PC-3 (cell line): ENCODE measurements at regions not wholly inside any gene's neighbourhood (a gene's known extent, or its start where the extent isn't known, plus 50 kb on each side); places are given as distances from the start of the nearest gene placed in this dataset.

Experiments used
- ATAC-seq: fragments of 200-7000 bp; cut with Tn5 transposase; 2 replicates; pipeline ENCODE4 v1.9.1; 2020; ENCODE audit warnings: mild to moderate bottlenecking, moderate library complexity
- BruUV-seq: library from RNA; stranded (reverse); fragments of 400-500 nt; replicated peaks from 2 replicates; lab custom pipeline; 2021; lab: Mats Ljungman, UMichigan
- CTCF ChIA-PET: fragments of 300-600 bp; sonication (Branson Sonifier 250); formaldehyde crosslinking; loops from one replicate; lab custom pipeline; 2022; ENCODE audit warnings: antibody characterized with exemption; lab: Charles Lee
- POLR2A ChIA-PET: fragments of 300-600 bp; sonication (Branson Sonifier 250); formaldehyde crosslinking; loops from one replicate; lab custom pipeline; 2022; ENCODE audit warnings: antibody characterized with exemption; ENCODE audit not compliant: unreplicated experiment; lab: Charles Lee
- DNase-seq: peaks from one replicate; pipeline ENCODE4 v3.0.0-alpha.2; 2015
- H2AFZ ChIP-seq: fragments of 300-600 bp; sonication (generic); 2 replicates; pipeline ENCODE4 v1.6.0; 2016; ENCODE audit warnings: antibody characterized with exemption, low read length
- H3F3A ChIP-seq: fragments of 300-600 bp; sonication (generic); one replicate; pipeline ENCODE4 v1.6.0; 2017; ENCODE audit warnings: antibody characterized with exemption, low read length, control low read depth, mild to moderate bottlenecking; ENCODE audit not compliant: unreplicated experiment
- H3K27ac ChIP-seq: fragments of 300-600 bp; sonication (generic); 2 replicates; pipeline ENCODE4 v1.5.1; 2016; ENCODE audit warnings: mild to moderate bottlenecking, low read length
- H3K27me3 ChIP-seq: fragments of 300-600 bp; sonication (generic); 2 replicates; pipeline ENCODE4 v1.6.1; 2016; ENCODE audit warnings: low read length, mixed read lengths
- H3K36me3 ChIP-seq: fragments of 300-600 bp; sonication (generic); 2 replicates; pipeline ENCODE4 v1.6.1; 2016; ENCODE audit warnings: low read depth, mixed run types, low read length, mixed read lengths
- H3K4me1 ChIP-seq: fragments of 300-600 bp; sonication (generic); 2 replicates; pipeline ENCODE4 v1.5.1; 2016; ENCODE audit warnings: low read length; ENCODE audit not compliant: insufficient read depth
- H3K4me2 ChIP-seq: fragments of 300-600 bp; sonication (generic); 2 replicates; pipeline ENCODE4 v1.6.0; 2016; ENCODE audit warnings: low read length
- H3K4me3 ChIP-seq: fragments of 300-600 bp; sonication (generic); 2 replicates; pipeline ENCODE4 v1.5.1; 2016; ENCODE audit warnings: mild to moderate bottlenecking, low read length, mixed read lengths
- H3K79me2 ChIP-seq: fragments of 300-600 bp; sonication (generic); 2 replicates; pipeline ENCODE4 v1.6.1; 2017; ENCODE audit warnings: low read length, mixed read lengths
- H3K9ac ChIP-seq: fragments of 300-600 bp; sonication (generic); 2 replicates; pipeline ENCODE4 v1.6.0; 2016; ENCODE audit warnings: mild to moderate bottlenecking, low read length
- H3K9me2 ChIP-seq: fragments of 300-600 bp; sonication (generic); replicated peaks from 2 replicates; pipeline ENCODE4 v1.6.1; 2016; ENCODE audit warnings: mixed run types, low read length, mixed read lengths
- H3K9me3 ChIP-seq: fragments of 300-600 bp; sonication (generic); 2 replicates; pipeline ENCODE4 v1.6.1; 2016; ENCODE audit warnings: low read length, mixed read lengths
- H4K20me1 ChIP-seq: fragments of 300-600 bp; sonication (generic); 2 replicates; pipeline ENCODE4 v1.6.1; 2016; ENCODE audit warnings: low read length, mixed read lengths
- CTCF ChIP-seq: fragments of 300-600 bp; sonication (generic); conservative IDR thresholded peaks from 2 replicates; pipeline ENCODE4 v1.5.1; 2017; ENCODE audit warnings: antibody characterized with exemption, low read depth, mild to moderate bottlenecking, low read length
- EZH2 ChIP-seq: fragments of 300-600 bp; sonication (generic); IDR thresholded peaks from one replicate; pipeline ENCODE4 v1.6.1; 2017; ENCODE audit warnings: antibody characterized with exemption, mild to moderate bottlenecking, low read length; ENCODE audit not compliant: unreplicated experiment
- EZH2phosphoT487 ChIP-seq: fragments of 300-600 bp; sonication (generic); IDR thresholded peaks from 2 replicates; pipeline ENCODE4 v1.6.1; 2018; ENCODE audit warnings: mild to moderate bottlenecking, antibody characterized with exemption, low read length, borderline replicate concordance
- intact Hi-C: fragments of 100-400 bp; cut with micrococcal nuclease; formaldehyde crosslinking; loops from 2 replicates; pipeline ENCODE4 v1.9.0; 2023

DNA sequence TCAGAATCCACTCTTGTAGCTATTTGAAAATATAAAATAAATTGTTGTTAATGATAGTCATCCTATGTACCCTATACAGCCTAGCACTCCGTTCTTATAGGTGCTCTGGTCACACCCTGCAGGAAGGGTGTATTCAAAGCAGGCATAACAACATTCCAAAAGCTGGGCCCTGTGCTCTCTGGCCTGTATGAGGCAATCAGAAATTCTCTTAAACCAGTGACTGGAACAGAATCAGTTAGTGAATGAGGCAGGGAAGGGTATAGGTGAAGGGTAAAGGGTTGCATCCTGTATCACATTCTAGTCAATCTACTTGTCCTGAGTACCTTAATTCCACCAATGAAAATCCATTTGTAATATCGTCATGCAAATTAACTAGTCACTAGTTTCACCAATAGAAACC, 154.5 kb upstream of the ZNF217 start:
- DNase-seq, result peak; percentile 99
- intact Hi-C loops, result loop anchor here (1.0 kb wide), 2 partner anchors 8 to 26 kb away; no protein-coding TSS in a partner anchor
- no peak overlapping the region for H2AFZ ChIP-seq

GRCh38 chr20:53743607-53744260, 150.1 kb upstream of the ZNF217 start:
- H3K4me1 ChIP-seq, result peaks cover 45% of the 10 kb centered on the region
- DNase-seq, result no peak
- intact Hi-C loops, result no loop called here
- no peak overlapping the region for H3K4me2 ChIP-seq
- H3K27ac ChIP-seq, result no peak overlapping the region
- no peaks in the 10 kb centered on the region for H3K9me3 ChIP-seq
- no peak for ATAC-seq
- no TSS peak for BruUV-seq
- H3K36me3 ChIP-seq, result no peaks in the 10 kb centered on the region
- H3K79me2 ChIP-seq, result 0 out of 2 replicates have a peak, but pooled peaks cover 3% of the 10 kb centered on the region
- H3K4me3 ChIP-seq, result no peak overlapping the region
- no peaks in the 10 kb centered on the region for H3F3A ChIP-seq
- H3K27me3 ChIP-seq, result no peaks in the 10 kb centered on the region
- no peaks in the 10 kb centered on the region for H3K9me2 ChIP-seq
- no peaks in the 10 kb centered on the region for H4K20me1 ChIP-seq
- ChIA-PET POLR2A (no interaction called here), CTCF (no interaction called here)
- TF ChIP-seq EZH2phosphoT487, result no peak
- H3K9ac ChIP-seq, result no peak overlapping the region
- H2AFZ ChIP-seq, result no peak overlapping the region

More for the DNA sequence above, 154.5 kb upstream of the ZNF217 start:
- CTCF ChIA-PET, result no interaction called here
- POLR2A ChIA-PET, result interaction anchor here (0.6 to 1.9 kb wide), 4 partner anchors 9 to 165 kb away, joined by 3 to 14 read pairs (median 9); no protein-coding TSS in a partner anchor
- BruUV-seq, result no TSS peak
- Histone ChIP-seq H3K4me1 (peaks cover 49% of the 10 kb centered on the region), H3K9ac (no peak overlapping the region), H3K4me3 (no peak overlapping the region), H3K79me2 (no peaks in the 10 kb centered on the region), H4K20me1 (no peaks in the 10 kb centered on the region), H3K4me2 (peak overlapping the region; percentile 36), H3F3A (peaks cover 15% of the 10 kb centered on the region), H3K27me3 (no peaks in the 10 kb centered on the region), H3K27ac (peak overlapping the region; percentile 47), H3K9me2 (no peaks in the 10 kb centered on the region), H3K9me3 (no peaks in the 10 kb centered on the region), H3K36me3 (no peaks in the 10 kb centered on the region)
- ATAC-seq, result peak; percentile 80
- no peak for TF ChIP-seq EZH2phosphoT487
- no peak for TF ChIP-seq CTCF

DNA sequence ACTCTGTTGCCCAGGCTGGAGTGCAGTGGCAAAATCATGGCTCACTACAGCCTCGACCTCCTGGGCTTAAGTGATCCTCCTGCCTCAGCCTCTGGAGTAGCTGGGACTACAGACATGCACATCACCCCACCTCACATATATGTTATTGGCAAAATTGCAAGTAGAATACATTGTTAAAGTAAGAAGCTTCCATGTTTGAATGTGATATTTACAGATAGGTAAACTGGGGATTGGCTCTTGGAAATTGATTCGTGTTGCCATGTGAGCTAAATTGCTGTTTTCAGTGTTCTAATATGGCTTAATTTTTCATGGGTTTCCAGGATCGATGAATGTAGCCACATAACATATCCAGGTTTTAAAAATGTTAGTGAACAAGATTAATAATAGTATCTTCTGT, 149.0 kb upstream of the ZNF217 start:
- Histone ChIP-seq H3K4me1 (peaks cover 45% of the 10 kb centered on the region), H2AFZ (no peak overlapping the region), H3K27me3 (no peaks in the 10 kb centered on the region), H4K20me1 (no peaks in the 10 kb centered on the region), H3K4me2 (no peak overlapping the region), H3K9ac (no peak overlapping the region), H3F3A (no peaks in the 10 kb centered on the region), H3K27ac (no peak overlapping the region), H3K9me3 (no peaks in the 10 kb centered on the region), H3K79me2 (0 out of 2 replicates have a peak, but pooled peaks cover 3% of the 10 kb centered on the region), H3K4me3 (no peak overlapping the region), H3K9me2 (no peaks in the 10 kb centered on the region), H3K36me3 (no peaks in the 10 kb centered on the region)
- intact Hi-C loops, result no loop called here
- POLR2A ChIA-PET, result no interaction called here
- CTCF ChIA-PET, result no interaction called here
- ATAC-seq (no peak), DNase-seq (no peak)
- TF ChIP-seq EZH2phosphoT487 (no peak), CTCF (no peak), EZH2 (no peak)
- BruUV-seq, result no TSS peak
